Right atrium auricular region (tissue), 2 donors: ENCODE measurements at regions not wholly inside any gene's neighbourhood (a gene's known extent, or its start where the extent isn't known, plus 50 kb on each side); places are given as distances from the start of the nearest gene placed in this dataset.

Source experiments
- DNase-seq: peaks from one replicate; pipeline ENCODE4 v3.0.0-alpha.2; 2019; ENCODE audit warnings: low spot score
- H3K27ac ChIP-seq, 2 donors: fragments of 200-600 bp; sonication (generic); 1 replicate in 1 of 2; 2 replicates in 1 of 2; pipeline ENCODE4 v1.5.1; 2016 to 2019
- H3K27me3 ChIP-seq, 2 donors: fragments of 200-600 bp; sonication (generic); one replicate each; pipeline versions ENCODE4 v1.5.1 to v1.6.0; 2017 to 2019
- H3K36me3 ChIP-seq: fragments of 200-600 bp; sonication (generic); one replicate; pipeline ENCODE4 v1.5.1; 2016
- H3K4me1 ChIP-seq, 2 donors: fragments of 200-600 bp; sonication (generic); one replicate each; pipeline versions ENCODE4 v1.5.1 to v1.6.0; 2017 to 2019
- H3K4me3 ChIP-seq, 2 donors: fragments of 200-600 bp; sonication (generic); 1 replicate in 1 of 2; 2 replicates in 1 of 2; pipeline ENCODE4 v1.5.1; 2017 to 2019; ENCODE audit warnings: mild to moderate bottlenecking in 1 of 2, moderate library complexity in 1 of 2
- H3K9me3 ChIP-seq, 2 donors: fragments of 200-600 bp; sonication (generic); one replicate each; pipeline ENCODE4 v1.5.1; 2019
- CTCF ChIP-seq, 2 donors: fragments of 200-600 bp; sonication (generic); IDR thresholded peaks; one replicate each; pipeline ENCODE4 v1.5.1; 2019; ENCODE audit warnings: antibody characterized with exemption in 2 of 2

DNA sequence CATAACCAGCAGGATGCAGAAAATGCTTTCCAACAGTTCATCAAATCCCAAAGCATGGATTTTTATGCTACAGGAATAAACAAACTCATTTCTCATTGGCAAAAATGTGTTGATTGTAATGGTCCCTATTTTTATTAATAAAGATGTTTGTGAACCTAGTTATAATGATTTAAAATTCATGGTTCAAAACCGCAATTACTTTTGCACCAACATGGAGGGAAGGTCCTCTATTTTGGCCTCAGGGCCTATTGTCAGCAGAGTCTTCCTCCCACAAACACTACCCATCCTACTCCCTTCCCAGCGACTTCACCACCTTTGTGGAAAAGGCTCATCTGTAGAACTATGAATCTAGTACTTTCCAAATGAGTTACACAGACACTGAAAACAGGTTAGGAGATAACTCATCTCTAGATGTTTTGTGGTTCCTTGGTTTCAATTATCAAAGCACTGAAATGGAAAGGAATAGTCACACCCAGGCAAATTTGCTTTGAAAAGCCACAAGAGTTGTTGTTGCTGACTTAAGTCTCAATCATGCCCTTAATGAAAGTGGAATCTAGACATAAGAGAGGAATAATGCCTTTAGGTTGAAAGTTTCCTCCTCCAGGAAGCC lies 59.4 kb upstream of the FRMD4A start:
- DNase-seq = no peak
- TF ChIP-seq CTCF (IDR thresholded peaks at IDR 0.05) = no peak
- Histone ChIP-seq H3K36me3 (no peaks in the 10 kb centered on the region), H3K4me1 (no peaks in the 10 kb centered on the region), H3K27me3 (no peaks in the 10 kb centered on the region), H3K27ac (no peak overlapping the region), H3K9me3 (no peaks in the 10 kb centered on the region), H3K4me3 (no peak overlapping the region)

GRCh38 chr10:14385596-14386593 lies 55.2 kb upstream of the FRMD4A start:
- H3K36me3 ChIP-seq = no peaks in the 10 kb centered on the region
- H3K4me3 ChIP-seq = no peak overlapping the region
- no peak for TF ChIP-seq CTCF (IDR thresholded peaks at IDR 0.05)
- H3K4me1 ChIP-seq = no peaks in the 10 kb centered on the region
- no peak for DNase-seq
- no peaks in the 10 kb centered on the region for H3K27me3 ChIP-seq
- no peak overlapping the region for H3K27ac ChIP-seq
- no peaks in the 10 kb centered on the region for H3K9me3 ChIP-seq

- Histone ChIP-seq H3K9me3 (no peaks in the 10 kb centered on the region), H3K27me3 (no peaks in the 10 kb centered on the region), H3K27ac (no peak overlapping the region), H3K36me3 (no peaks in the 10 kb centered on the region), H3K4me1 (no peaks in the 10 kb centered on the region), H3K4me3 (no peak overlapping the region)
- no peak for DNase-seq
- no peak for TF ChIP-seq CTCF (IDR thresholded peaks at IDR 0.05)
Observed at GRCh38 chr10:14384915-14385314, 54.2 kb upstream of the FRMD4A start.

DNA sequence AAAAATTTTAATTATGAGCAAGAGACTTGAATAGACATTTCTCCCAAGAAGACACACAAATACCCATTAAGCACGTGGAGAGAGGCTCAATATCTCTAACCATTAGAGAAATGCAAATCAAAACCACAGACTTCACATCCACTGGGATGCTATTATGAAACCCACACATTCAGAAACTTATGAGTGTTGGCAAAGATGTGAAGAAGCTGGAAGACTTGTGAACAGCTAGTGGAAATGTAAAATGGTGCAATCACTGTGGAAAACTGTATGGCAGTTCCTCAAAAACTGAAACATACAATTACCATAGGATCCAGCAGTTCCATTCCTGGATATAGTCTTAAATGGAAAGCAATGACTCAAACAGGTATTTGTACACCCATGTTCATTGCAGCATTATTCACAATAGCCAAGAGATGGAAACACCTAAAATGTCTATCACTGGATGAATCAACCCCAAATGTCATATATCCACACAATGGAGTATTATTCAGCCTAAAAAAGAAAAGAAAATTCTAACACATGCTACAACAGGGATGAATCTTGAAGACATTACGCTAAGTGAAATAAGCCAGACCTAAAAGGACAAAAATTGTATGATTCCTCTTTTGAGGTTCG lies 53.5 kb upstream of the FRMD4A start:
- Histone ChIP-seq H3K27ac (no peak overlapping the region), H3K4me3 (no peak overlapping the region), H3K27me3 (no peaks in the 10 kb centered on the region), H3K4me1 (no peaks in the 10 kb centered on the region), H3K36me3 (no peaks in the 10 kb centered on the region), H3K9me3 (no peaks in the 10 kb centered on the region)
- TF ChIP-seq CTCF (IDR thresholded peaks at IDR 0.05) = no peak
- no peak for DNase-seq

DNA sequence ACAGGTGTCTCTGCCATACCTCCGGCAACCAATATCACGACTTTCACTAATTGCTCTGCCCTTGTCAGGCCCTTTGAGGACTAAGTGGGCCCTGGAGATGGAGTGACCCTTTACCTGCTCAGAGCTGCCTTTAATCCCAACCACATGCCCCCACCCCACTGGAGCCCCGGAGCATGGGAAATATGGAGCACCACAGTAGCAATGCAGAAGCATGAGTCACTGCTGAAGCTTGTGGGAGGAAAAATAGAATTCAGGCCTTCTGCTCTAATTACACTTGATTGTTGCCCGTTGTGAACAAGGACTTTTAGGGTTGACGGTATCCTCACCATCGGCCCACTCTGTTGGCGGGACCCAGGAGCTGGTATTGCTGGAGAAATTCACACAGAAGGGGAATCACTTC lies 52.5 kb upstream of the FRMD4A start:
- Histone ChIP-seq H3K9me3 (no peaks in the 10 kb centered on the region), H3K4me1 (no peaks in the 10 kb centered on the region), H3K27ac (no peak overlapping the region), H3K27me3 (no peaks in the 10 kb centered on the region), H3K4me3 (no peak overlapping the region), H3K36me3 (no peaks in the 10 kb centered on the region)
- no peak for TF ChIP-seq CTCF (IDR thresholded peaks at IDR 0.05)
- no peak for DNase-seq
